RWPE2 (cell line): ENCODE measurements at regions not wholly inside any gene's neighbourhood (a gene's known extent, or its start where the extent isn't known, plus 50 kb on each side); places are given as distances from the start of the nearest gene placed in this dataset.

Source experiments
- ATAC-seq: fragments of 200-7000 bp; cut with Tn5 transposase; 3 replicates; pipeline ENCODE4 v1.9.1; 2021; ENCODE audit warnings: low read depth
- DNase-seq: peaks from one replicate; pipeline ENCODE4 v3.0.0-alpha.2; 2020; ENCODE audit warnings: low spot score
- H3K27ac ChIP-seq: fragments of 450-650 bp; 2 replicates; pipeline ENCODE4 v1.5.1; 2017; ENCODE audit warnings: mild to moderate bottlenecking; ENCODE audit not compliant: poor library complexity, severe bottlenecking
- H3K27me3 ChIP-seq: fragments of 250-450 bp; sonication (Bioruptor Pico); 2 replicates; pipeline ENCODE4 v1.5.1; 2021; ENCODE audit warnings: mild to moderate bottlenecking, moderate library complexity; ENCODE audit not compliant: insufficient read depth, poor library complexity, severe bottlenecking
- H3K36me3 ChIP-seq: fragments of 250-450 bp; sonication (Bioruptor Pico); 2 replicates; pipeline ENCODE4 v1.5.1; 2020; ENCODE audit warnings: low read depth, mild to moderate bottlenecking, moderate library complexity
- H3K4me1 ChIP-seq: fragments of 250-450 bp; sonication (Bioruptor Pico); 2 replicates; pipeline ENCODE4 v1.5.1; 2021; ENCODE audit warnings: mild to moderate bottlenecking, moderate library complexity; ENCODE audit not compliant: insufficient read depth, poor library complexity, severe bottlenecking
- H3K4me3 ChIP-seq: fragments of 250-450 bp; sonication (Bioruptor Pico); 2 replicates; pipeline ENCODE4 v1.5.1; 2021; ENCODE audit warnings: mild to moderate bottlenecking, moderate library complexity; ENCODE audit not compliant: severe bottlenecking
- H3K9me3 ChIP-seq: fragments of 250-450 bp; sonication (Bioruptor Pico); 2 replicates; pipeline ENCODE4 v1.5.1; 2021; ENCODE audit warnings: mild to moderate bottlenecking, moderate library complexity; ENCODE audit not compliant: severe bottlenecking
- CTCF ChIP-seq: fragments of 450-650 bp; IDR thresholded peaks from one replicate; pipeline ENCODE4 v1.5.1; 2017; ENCODE audit warnings: mild to moderate bottlenecking, moderate library complexity; ENCODE audit not compliant: poor library complexity, severe bottlenecking

GRCh38 chr4:123804196-123804721 is 407.7 kb downstream of the SPRY1 start:
- no peak for TF ChIP-seq CTCF
- DNase-seq: no peak
- H3K4me1 ChIP-seq: no peaks in the 10 kb centered on the region
- no peak overlapping the region for H3K27ac ChIP-seq
- no peak for ATAC-seq
- H3K9me3 ChIP-seq: no peaks in the 10 kb centered on the region
- no peaks in the 10 kb centered on the region for H3K27me3 ChIP-seq
- H3K36me3 ChIP-seq: no peaks in the 10 kb centered on the region
- H3K4me3 ChIP-seq: no peak overlapping the region

- Histone ChIP-seq H3K36me3 (no peaks in the 10 kb centered on the region), H3K4me3 (no peak overlapping the region), H3K27me3 (no peaks in the 10 kb centered on the region), H3K9me3 (no peaks in the 10 kb centered on the region), H3K27ac (no peak overlapping the region), H3K4me1 (no peaks in the 10 kb centered on the region)
- DNase-seq (no peak), ATAC-seq (no peak)
- no peak for TF ChIP-seq CTCF
Observed at GRCh38 chr4:123806056-123806455, 409.5 kb downstream of the SPRY1 start.

- no peaks in the 10 kb centered on the region for H3K9me3 ChIP-seq
- no peaks in the 10 kb centered on the region for H3K4me1 ChIP-seq
- DNase-seq (no peak), ATAC-seq (no peak)
- H3K27me3 ChIP-seq: no peaks in the 10 kb centered on the region
- no peak overlapping the region for H3K27ac ChIP-seq
- H3K4me3 ChIP-seq: no peak overlapping the region
- no peaks in the 10 kb centered on the region for H3K36me3 ChIP-seq
- TF ChIP-seq CTCF: no peak
Observed at GRCh38 chr4:123807187-123807586, 410.6 kb downstream of the SPRY1 start.

GRCh38 chr4:123807866-123808265 is 411.3 kb downstream of the SPRY1 start:
- H3K9me3 ChIP-seq: no peaks in the 10 kb centered on the region
- H3K4me1 ChIP-seq: no peaks in the 10 kb centered on the region
- ATAC-seq: no peak
- H3K27ac ChIP-seq: no peak overlapping the region
- no peaks in the 10 kb centered on the region for H3K27me3 ChIP-seq
- no peak for TF ChIP-seq CTCF
- H3K4me3 ChIP-seq: no peak overlapping the region
- DNase-seq: no peak
- no peaks in the 10 kb centered on the region for H3K36me3 ChIP-seq

GRCh38 chr4:123809864-123810263 is 413.3 kb downstream of the SPRY1 start:
- Histone ChIP-seq H3K27ac (no peak overlapping the region), H3K27me3 (no peaks in the 10 kb centered on the region), H3K4me3 (no peak overlapping the region), H3K4me1 (no peaks in the 10 kb centered on the region), H3K36me3 (no peaks in the 10 kb centered on the region), H3K9me3 (no peaks in the 10 kb centered on the region)
- ATAC-seq: no peak
- TF ChIP-seq CTCF: no peak
- DNase-seq: no peak
